Smooth muscle cell (in vitro differentiated cells): ENCODE measurements at regions not wholly inside any gene's neighbourhood (a gene's known extent, or its start where the extent isn't known, plus 50 kb on each side); places are given as distances from the start of the nearest gene placed in this dataset.

Source experiments
- DNase-seq: peaks from one replicate; lab custom pipeline; 2025; ENCODE audit not compliant: unreplicated experiment; lab: John Stamatoyannopoulos, UW
- H2AFZ ChIP-seq: fragments of 200-600 bp; sonication (generic); 2 replicates; pipeline ENCODE4 v1.6.0; 2016; ENCODE audit warnings: antibody characterized with exemption, low read depth, mild to moderate bottlenecking
- H3F3A ChIP-seq: fragments of 200-600 bp; sonication (generic); 2 replicates; pipeline ENCODE4 v1.6.0; 2017; ENCODE audit warnings: antibody characterized with exemption, low read depth
- H3K27ac ChIP-seq: fragments of 200-600 bp; sonication (generic); 2 replicates; pipeline ENCODE4 v1.5.1; 2016; ENCODE audit warnings: low read depth, mild to moderate bottlenecking
- H3K27me3 ChIP-seq: fragments of 200-600 bp; sonication (generic); 2 replicates; pipeline ENCODE4 v1.6.1; 2016; ENCODE audit warnings: low read depth, mild to moderate bottlenecking
- H3K36me3 ChIP-seq: fragments of 200-600 bp; sonication (generic); 2 replicates; pipeline ENCODE4 v1.5.1; 2016; ENCODE audit warnings: low read depth
- H3K4me1 ChIP-seq: fragments of 200-600 bp; sonication (generic); 2 replicates; pipeline ENCODE4 v1.5.1; 2016; ENCODE audit warnings: low read depth
- H3K4me2 ChIP-seq: fragments of 200-600 bp; sonication (generic); 2 replicates; pipeline ENCODE4 v1.6.0; 2016; ENCODE audit warnings: mild to moderate bottlenecking
- H3K4me3 ChIP-seq: fragments of 200-600 bp; sonication (generic); 2 replicates; pipeline ENCODE4 v1.5.1; 2016; ENCODE audit warnings: mild to moderate bottlenecking
- H3K79me2 ChIP-seq: fragments of 200-600 bp; sonication (generic); 2 replicates; pipeline ENCODE4 v1.6.0; 2016; ENCODE audit warnings: low read depth, mild to moderate bottlenecking
- H3K9ac ChIP-seq: fragments of 200-600 bp; sonication (generic); 2 replicates; pipeline ENCODE4 v1.6.0; 2016; ENCODE audit warnings: low read depth
- H3K9me3 ChIP-seq: fragments of 200-600 bp; sonication (generic); replicated peaks from 2 replicates; pipeline ENCODE4 v1.5.1; 2016; ENCODE audit warnings: low read depth
- H4K20me1 ChIP-seq: fragments of 200-600 bp; sonication (generic); 2 replicates; pipeline ENCODE4 v1.6.0; 2016; ENCODE audit warnings: low read depth
- CTCF ChIP-seq: fragments of 200-600 bp; sonication (generic); IDR thresholded peaks from 2 replicates; pipeline ENCODE4 v1.5.1; 2017; ENCODE audit warnings: borderline replicate concordance, mild to moderate bottlenecking, antibody characterized with exemption; ENCODE audit not compliant: insufficient read depth, poor library complexity, severe bottlenecking
- WGBS: methylation state at CpG from one replicate; pipeline ENCODE4 v1.1.7; 2016; ENCODE audit warnings: low lambda C conversion rate; 5-methylcytosine and 5-hydroxymethylcytosine counted together

GRCh38 chr14:71204768-71205167 lies 297.5 kb downstream of the PCNX1 start:
- H3K4me3 ChIP-seq: no peak overlapping the region
- WGBS: 100% methylated on average over 1 of the region's 1 CpG
- H3K27ac ChIP-seq: no peak overlapping the region
- H3K36me3 ChIP-seq: no peaks in the 10 kb centered on the region
- no peak overlapping the region for H3K9ac ChIP-seq
- H3K9me3 ChIP-seq: no peaks in the 10 kb centered on the region
- H3K79me2 ChIP-seq: no peaks in the 10 kb centered on the region
- H3K4me2 ChIP-seq: no peak overlapping the region
- no peak for DNase-seq
- H3K27me3 ChIP-seq: no peaks in the 10 kb centered on the region
- TF ChIP-seq CTCF: no peak
- no peaks in the 10 kb centered on the region for H4K20me1 ChIP-seq
- H3K4me1 ChIP-seq: peaks cover 3% of the 10 kb centered on the region
- H2AFZ ChIP-seq: no peak overlapping the region
- no peaks in the 10 kb centered on the region for H3F3A ChIP-seq

- no peak overlapping the region for H3K4me3 ChIP-seq
- no peaks in the 10 kb centered on the region for H3K27me3 ChIP-seq
- no peak overlapping the region for H2AFZ ChIP-seq
- no peaks in the 10 kb centered on the region for H3K9me3 ChIP-seq
- peak overlapping the region; percentile 65 for H3K27ac ChIP-seq
- peak overlapping the region; percentile 13 for H3K4me2 ChIP-seq
- H3K36me3 ChIP-seq: no peaks in the 10 kb centered on the region
- TF ChIP-seq CTCF: no peak
- H3K79me2 ChIP-seq: no peaks in the 10 kb centered on the region
- 77% methylated on average over 2 of the region's 2 CpGs for WGBS
- peaks cover 3% of the 10 kb centered on the region for H3K4me1 ChIP-seq
- no peak for DNase-seq
- no peaks in the 10 kb centered on the region for H3F3A ChIP-seq
- H3K9ac ChIP-seq: no peak overlapping the region
- no peaks in the 10 kb centered on the region for H4K20me1 ChIP-seq
Measured at GRCh38 chr14:71206123-71206522, 298.9 kb downstream of the PCNX1 start.

GRCh38 chr14:71206766-71207371 lies 299.6 kb downstream of the PCNX1 start:
- H3K4me2 ChIP-seq: peak overlapping the region; percentile 13
- no peaks in the 10 kb centered on the region for H3K27me3 ChIP-seq
- no peaks in the 10 kb centered on the region for H4K20me1 ChIP-seq
- peaks cover 3% of the 10 kb centered on the region for H3K4me1 ChIP-seq
- H3F3A ChIP-seq: no peaks in the 10 kb centered on the region
- H3K79me2 ChIP-seq: no peaks in the 10 kb centered on the region
- H3K9me3 ChIP-seq: no peaks in the 10 kb centered on the region
- H2AFZ ChIP-seq: no peak overlapping the region
- no peaks in the 10 kb centered on the region for H3K36me3 ChIP-seq
- no peak for TF ChIP-seq CTCF
- DNase-seq: peak; percentile 8
- H3K4me3 ChIP-seq: no peak overlapping the region
- 62% methylated on average over 7 of the region's 7 CpGs for WGBS
- H3K27ac ChIP-seq: peak overlapping the region; percentile 65
- H3K9ac ChIP-seq: no peak overlapping the region

GRCh38 chr14:71208702-71209357 lies 301.6 kb downstream of the PCNX1 start:
- DNase-seq: no peak
- Histone ChIP-seq H3K36me3 (no peaks in the 10 kb centered on the region), H3K4me2 (no peak overlapping the region), H3K4me3 (no peak overlapping the region), H3F3A (no peaks in the 10 kb centered on the region), H3K27ac (no peak overlapping the region), H2AFZ (no peak overlapping the region), H3K9ac (no peak overlapping the region), H3K79me2 (no peaks in the 10 kb centered on the region), H3K4me1 (peaks cover 4% of the 10 kb centered on the region), H3K9me3 (no peaks in the 10 kb centered on the region), H3K27me3 (no peaks in the 10 kb centered on the region), H4K20me1 (no peaks in the 10 kb centered on the region)
- TF ChIP-seq CTCF: peak; percentile 26
- WGBS: 96% methylated on average over 6 of the region's 6 CpGs
